SK-N-SH (cell line): ENCODE measurements at regions not wholly inside any gene's neighbourhood (a gene's known extent, or its start where the extent isn't known, plus 50 kb on each side); places are given as distances from the start of the nearest gene placed in this dataset.
"Not testable (repeated sequence)": the region's sequence is repeated elsewhere in the genome, so short reads cannot be mapped to it uniquely, and the experiment has no call there.

Source experiments
- EP300 ChIP-seq, 2 experiments: IDR thresholded peaks; 2 replicates each; pipeline versions ENCODE4 v1.4.0 to v1.6.1; 2012; ENCODE audit warnings: borderline replicate concordance in 1 of 2, low read depth in 1 of 2, low read length in 1 of 2
- EZH2phosphoT487 ChIP-seq: fragments of 200-600 bp; sonication (generic); IDR thresholded peaks from 2 replicates; pipeline ENCODE4 v1.6.1; 2017; ENCODE audit warnings: low read depth, mixed run types, mild to moderate bottlenecking, antibody characterized with exemption, moderate library complexity, borderline replicate concordance
- FOXM1 ChIP-seq: IDR thresholded peaks from 2 replicates; pipeline ENCODE4 v1.4.0; 2012; ENCODE audit warnings: low read depth, mild to moderate bottlenecking
- GABPA ChIP-seq: IDR thresholded peaks from 2 replicates; pipeline ENCODE4 v1.4.0; 2012; ENCODE audit warnings: low read depth, mild to moderate bottlenecking
- NFIC ChIP-seq: IDR thresholded peaks from 2 replicates; pipeline ENCODE4 v1.4.0; 2012; ENCODE audit warnings: borderline replicate concordance
- NRF1 ChIP-seq: IDR thresholded peaks from 2 replicates; pipeline ENCODE4 v1.6.1; 2012; ENCODE audit warnings: low read depth, mild to moderate bottlenecking, low read length
- TCF12 ChIP-seq: IDR thresholded peaks from 2 replicates; pipeline ENCODE4 v1.4.0; 2012
- TF ChIP-seq, protein P1 (sequence below): IDR thresholded peaks from 2 replicates; pipeline ENCODE4 v1.4.0; 2012; ENCODE audit warnings: low read depth, borderline replicate concordance
- TF ChIP-seq, protein P2 (sequence below): fragments of 200-600 bp; sonication (generic); IDR thresholded peaks from 2 replicates; pipeline ENCODE4 v1.6.1; 2017; ENCODE audit warnings: antibody characterized with exemption, mild to moderate bottlenecking, moderate library complexity
- TF ChIP-seq, protein P3 (sequence below): IDR thresholded peaks from 2 replicates; pipeline ENCODE4; 2012
- TF ChIP-seq, protein P4 (sequence below): IDR thresholded peaks from 2 replicates; pipeline ENCODE4 v1.4.0; 2012; ENCODE audit warnings: low read depth

DNA sequence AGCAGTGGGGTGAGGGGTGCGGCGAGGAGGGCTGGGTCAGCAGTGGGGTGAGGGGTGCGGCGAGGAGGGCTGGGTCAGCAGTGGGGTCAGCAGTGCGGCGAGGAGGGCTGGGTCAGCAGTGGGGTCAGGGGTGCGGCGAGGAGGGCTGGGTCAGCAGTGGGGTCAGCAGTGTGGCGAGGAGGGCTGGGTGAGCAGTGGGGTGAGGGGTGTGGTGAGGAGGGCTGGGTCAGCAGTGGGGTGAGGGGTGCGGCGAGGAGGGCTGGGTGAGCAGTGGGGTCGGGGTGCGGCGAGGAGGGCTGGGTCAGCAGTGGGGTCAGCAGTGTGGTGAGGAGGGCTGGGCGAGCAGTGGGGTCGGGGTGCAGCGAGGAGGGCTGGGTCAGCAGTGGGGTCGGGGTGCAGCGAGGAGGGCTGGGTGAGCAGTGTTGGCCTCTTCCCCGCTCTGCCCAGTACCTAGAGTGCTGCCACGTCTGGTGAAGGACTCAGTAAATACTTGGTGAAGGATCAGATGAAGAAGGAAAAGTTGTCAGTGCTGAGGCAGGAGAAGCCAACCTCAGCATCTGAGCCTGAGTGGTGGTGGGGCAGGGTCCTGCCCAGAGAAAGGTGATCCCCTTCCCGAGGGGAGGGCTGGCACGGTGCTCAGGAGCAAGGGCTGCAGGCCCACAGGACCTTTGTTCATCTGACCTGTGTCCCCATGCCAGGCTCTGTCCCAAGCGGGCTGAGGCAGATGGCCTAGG lies 93.9 kb downstream of the METRNL start:
- not testable (repeated sequence) for TF ChIP-seq EP300 (IDR thresholded peaks at IDR 0.05; ENCODE audit: borderline replicate concordance in 1 of 2, low read depth in 1 of 2, low read length in 1 of 2); FOXM1; TCF12; NRF1; EZH2phosphoT487; GABPA; NFIC
- TF ChIP-seq, protein P1, sequence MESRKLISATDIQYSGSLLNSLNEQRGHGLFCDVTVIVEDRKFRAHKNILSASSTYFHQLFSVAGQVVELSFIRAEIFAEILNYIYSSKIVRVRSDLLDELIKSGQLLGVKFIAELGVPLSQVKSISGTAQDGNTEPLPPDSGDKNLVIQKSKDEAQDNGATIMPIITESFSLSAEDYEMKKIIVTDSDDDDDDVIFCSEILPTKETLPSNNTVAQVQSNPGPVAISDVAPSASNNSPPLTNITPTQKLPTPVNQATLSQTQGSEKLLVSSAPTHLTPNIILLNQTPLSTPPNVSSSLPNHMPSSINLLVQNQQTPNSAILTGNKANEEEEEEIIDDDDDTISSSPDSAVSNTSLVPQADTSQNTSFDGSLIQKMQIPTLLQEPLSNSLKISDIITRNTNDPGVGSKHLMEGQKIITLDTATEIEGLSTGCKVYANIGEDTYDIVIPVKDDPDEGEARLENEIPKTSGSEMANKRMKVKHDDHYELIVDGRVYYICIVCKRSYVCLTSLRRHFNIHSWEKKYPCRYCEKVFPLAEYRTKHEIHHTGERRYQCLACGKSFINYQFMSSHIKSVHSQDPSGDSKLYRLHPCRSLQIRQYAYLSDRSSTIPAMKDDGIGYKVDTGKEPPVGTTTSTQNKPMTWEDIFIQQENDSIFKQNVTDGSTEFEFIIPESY = not testable (repeated sequence)
- TF ChIP-seq, protein P2, sequence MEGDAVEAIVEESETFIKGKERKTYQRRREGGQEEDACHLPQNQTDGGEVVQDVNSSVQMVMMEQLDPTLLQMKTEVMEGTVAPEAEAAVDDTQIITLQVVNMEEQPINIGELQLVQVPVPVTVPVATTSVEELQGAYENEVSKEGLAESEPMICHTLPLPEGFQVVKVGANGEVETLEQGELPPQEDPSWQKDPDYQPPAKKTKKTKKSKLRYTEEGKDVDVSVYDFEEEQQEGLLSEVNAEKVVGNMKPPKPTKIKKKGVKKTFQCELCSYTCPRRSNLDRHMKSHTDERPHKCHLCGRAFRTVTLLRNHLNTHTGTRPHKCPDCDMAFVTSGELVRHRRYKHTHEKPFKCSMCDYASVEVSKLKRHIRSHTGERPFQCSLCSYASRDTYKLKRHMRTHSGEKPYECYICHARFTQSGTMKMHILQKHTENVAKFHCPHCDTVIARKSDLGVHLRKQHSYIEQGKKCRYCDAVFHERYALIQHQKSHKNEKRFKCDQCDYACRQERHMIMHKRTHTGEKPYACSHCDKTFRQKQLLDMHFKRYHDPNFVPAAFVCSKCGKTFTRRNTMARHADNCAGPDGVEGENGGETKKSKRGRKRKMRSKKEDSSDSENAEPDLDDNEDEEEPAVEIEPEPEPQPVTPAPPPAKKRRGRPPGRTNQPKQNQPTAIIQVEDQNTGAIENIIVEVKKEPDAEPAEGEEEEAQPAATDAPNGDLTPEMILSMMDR = not testable (repeated sequence)
- TF ChIP-seq, protein P3, sequence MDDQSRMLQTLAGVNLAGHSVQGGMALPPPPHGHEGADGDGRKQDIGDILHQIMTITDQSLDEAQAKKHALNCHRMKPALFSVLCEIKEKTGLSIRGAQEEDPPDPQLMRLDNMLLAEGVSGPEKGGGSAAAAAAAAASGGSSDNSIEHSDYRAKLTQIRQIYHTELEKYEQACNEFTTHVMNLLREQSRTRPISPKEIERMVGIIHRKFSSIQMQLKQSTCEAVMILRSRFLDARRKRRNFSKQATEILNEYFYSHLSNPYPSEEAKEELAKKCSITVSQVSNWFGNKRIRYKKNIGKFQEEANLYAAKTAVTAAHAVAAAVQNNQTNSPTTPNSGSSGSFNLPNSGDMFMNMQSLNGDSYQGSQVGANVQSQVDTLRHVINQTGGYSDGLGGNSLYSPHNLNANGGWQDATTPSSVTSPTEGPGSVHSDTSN = not testable (repeated sequence)
- TF ChIP-seq, protein P4, sequence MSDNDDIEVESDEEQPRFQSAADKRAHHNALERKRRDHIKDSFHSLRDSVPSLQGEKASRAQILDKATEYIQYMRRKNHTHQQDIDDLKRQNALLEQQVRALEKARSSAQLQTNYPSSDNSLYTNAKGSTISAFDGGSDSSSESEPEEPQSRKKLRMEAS = not testable (repeated sequence)
